BLaER1 (cell line): ENCODE measurements at regions not wholly inside any gene's neighbourhood (a gene's known extent, or its start where the extent isn't known, plus 50 kb on each side); places are given as distances from the start of the nearest gene placed in this dataset.

Source experiments
- H3K27ac ChIP-seq: shearing (Covaris generic); formaldehyde crosslinking; 2 replicates; pipeline ENCODE4 v1.8.1; 2022
- H3K27me3 ChIP-seq: shearing (Covaris generic); formaldehyde crosslinking; 2 replicates; pipeline ENCODE4 v1.8.1; 2022
- H3K36me3 ChIP-seq: shearing (Covaris generic); formaldehyde crosslinking; 2 replicates; pipeline ENCODE4 v1.8.1; 2022
- H3K4me1 ChIP-seq: shearing (Covaris generic); formaldehyde crosslinking; 2 replicates; pipeline ENCODE4 v1.8.1; 2022
- H3K4me2 ChIP-seq: shearing (Covaris generic); formaldehyde crosslinking; 2 replicates; pipeline ENCODE4 v1.8.1; 2022
- H3K4me3 ChIP-seq: shearing (Covaris generic); formaldehyde crosslinking; 2 replicates; pipeline ENCODE4 v1.8.1; 2022
- H3K9ac ChIP-seq: shearing (Covaris generic); formaldehyde crosslinking; 2 replicates; pipeline ENCODE4 v1.8.1; 2022
- H3K9me3 ChIP-seq: shearing (Covaris generic); formaldehyde crosslinking; 2 replicates; pipeline ENCODE4 v1.8.1; 2022
- H4K20me1 ChIP-seq: shearing (Covaris generic); formaldehyde crosslinking; 2 replicates; pipeline ENCODE4 v1.8.1; 2022
- Cebpa-rat ChIP-seq: shearing (Covaris generic); IDR thresholded peaks from 2 replicates; pipeline ENCODE4 v1.8.1; 2022

DNA sequence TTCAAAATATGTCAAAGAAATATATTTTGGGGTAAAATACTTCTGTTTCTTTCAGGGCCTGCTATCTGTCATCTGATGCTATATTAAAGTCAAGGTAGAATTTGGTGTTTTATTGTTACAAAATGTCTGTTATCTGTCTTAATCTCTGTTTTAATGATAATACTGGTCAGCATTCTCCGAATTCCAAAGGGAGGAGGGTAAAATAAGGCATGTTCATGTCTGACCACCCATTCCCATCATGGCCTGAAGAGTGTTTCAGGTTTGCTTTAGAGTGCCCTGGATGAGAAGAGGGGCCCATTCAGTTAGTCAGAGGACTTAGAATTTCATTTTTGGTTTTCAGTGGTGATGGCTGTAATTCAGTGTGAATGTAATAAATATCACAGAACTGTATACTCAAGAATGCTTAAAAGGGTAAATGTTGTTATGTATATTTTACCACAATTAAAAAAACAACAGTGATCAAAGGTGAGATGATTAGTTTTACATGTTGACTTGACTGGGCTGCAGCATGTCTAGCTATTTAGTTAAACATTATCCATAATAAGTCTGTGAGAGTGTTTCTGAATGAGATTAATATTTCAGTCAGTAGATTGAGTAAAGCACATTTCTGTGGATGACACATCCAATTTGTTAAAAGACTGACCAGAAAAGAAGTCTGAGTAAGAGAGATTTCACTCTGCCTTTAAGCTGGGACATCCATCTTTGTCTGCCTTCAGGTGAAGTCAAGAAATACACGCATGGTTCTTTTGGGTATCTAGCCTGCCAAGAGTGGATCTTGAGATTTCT is 467.9 kb upstream of the SYT4 start:
- Histone ChIP-seq H4K20me1 (no peaks in the 10 kb centered on the region), H3K36me3 (no peaks in the 10 kb centered on the region), H3K9me3 (peaks cover 4% of the 10 kb centered on the region; the same call in 1 of the 2 replicates), H3K27me3 (no peaks in the 10 kb centered on the region), H3K27ac (no peak overlapping the region), H3K4me1 (no peaks in the 10 kb centered on the region), H3K9ac (no peak overlapping the region), H3K4me2 (no peak overlapping the region), H3K4me3 (no peak overlapping the region)
- TF ChIP-seq Cebpa-rat: no peak

DNA sequence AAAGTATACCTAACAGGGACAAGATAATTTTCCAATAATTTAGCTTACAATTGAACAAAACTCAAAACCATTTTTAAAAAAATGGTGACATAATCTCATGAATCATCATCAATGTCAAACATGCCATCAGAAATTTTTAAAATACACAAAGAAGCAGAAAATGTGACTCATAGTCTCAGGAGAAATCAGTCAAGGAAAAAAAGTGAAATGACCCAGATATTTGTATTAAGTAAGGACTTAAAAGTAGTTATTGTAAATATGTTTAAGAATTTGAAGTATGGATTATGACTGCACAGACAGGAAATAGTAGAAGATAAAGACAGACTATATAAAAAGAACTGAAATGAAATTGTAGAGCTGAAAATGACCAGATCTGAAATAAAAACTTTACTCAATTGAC is 473.9 kb upstream of the SYT4 start:
- H3K9me3 ChIP-seq: no peaks in the 10 kb centered on the region
- no peak overlapping the region for H3K4me3 ChIP-seq
- H3K27me3 ChIP-seq: no peaks in the 10 kb centered on the region
- H4K20me1 ChIP-seq: no peaks in the 10 kb centered on the region
- H3K9ac ChIP-seq: no peak overlapping the region
- H3K27ac ChIP-seq: no peak overlapping the region
- H3K4me1 ChIP-seq: no peaks in the 10 kb centered on the region
- no peak for TF ChIP-seq Cebpa-rat
- no peak overlapping the region for H3K4me2 ChIP-seq
- H3K36me3 ChIP-seq: no peaks in the 10 kb centered on the region

DNA sequence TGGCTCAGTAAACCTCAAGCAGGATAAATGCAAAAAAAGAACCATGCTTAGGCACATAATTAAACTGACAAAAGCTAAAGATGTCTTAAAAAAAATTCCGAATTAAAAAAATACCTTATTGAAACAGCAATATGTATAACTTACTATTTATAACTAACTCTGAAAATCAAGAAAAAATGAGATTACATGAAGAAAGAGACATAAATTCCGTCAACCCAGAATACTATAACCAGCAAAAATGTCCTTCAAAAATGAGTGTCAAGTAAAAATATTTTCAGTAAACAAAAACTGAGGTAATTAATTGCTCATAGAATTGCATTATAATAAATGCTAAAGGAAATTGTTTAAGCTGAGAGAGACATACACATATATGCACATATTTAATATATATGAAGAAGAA is 474.5 kb upstream of the SYT4 start:
- no peak overlapping the region for H3K4me2 ChIP-seq
- no peak overlapping the region for H3K9ac ChIP-seq
- no peak overlapping the region for H3K27ac ChIP-seq
- no peak overlapping the region for H3K4me3 ChIP-seq
- no peaks in the 10 kb centered on the region for H4K20me1 ChIP-seq
- no peak for TF ChIP-seq Cebpa-rat
- H3K27me3 ChIP-seq: no peaks in the 10 kb centered on the region
- H3K4me1 ChIP-seq: no peaks in the 10 kb centered on the region
- H3K9me3 ChIP-seq: no peaks in the 10 kb centered on the region
- no peaks in the 10 kb centered on the region for H3K36me3 ChIP-seq

DNA sequence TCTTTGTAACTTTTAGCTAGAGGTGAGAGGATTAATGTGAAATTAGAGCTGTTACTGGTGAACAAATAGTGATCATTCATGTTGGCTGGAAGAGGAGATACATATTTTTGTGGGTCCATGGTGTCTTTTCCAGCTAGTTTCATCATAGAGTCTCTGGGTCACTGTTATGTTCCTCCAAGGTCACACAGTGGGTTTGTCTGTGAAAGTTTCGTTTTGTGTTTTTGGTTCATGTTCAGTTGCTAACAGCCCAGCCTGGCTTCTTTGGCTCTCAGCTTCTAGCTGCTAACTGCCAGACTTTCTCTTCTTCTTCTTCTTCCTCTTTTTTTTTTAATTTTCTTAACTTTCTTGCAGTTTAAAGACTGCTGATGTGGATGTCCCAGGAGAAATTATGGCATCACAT is 480.0 kb upstream of the SYT4 start:
- H3K9me3 ChIP-seq: no peaks in the 10 kb centered on the region
- TF ChIP-seq Cebpa-rat: no peak
- no peaks in the 10 kb centered on the region for H3K27me3 ChIP-seq
- no peaks in the 10 kb centered on the region for H3K36me3 ChIP-seq
- no peak overlapping the region for H3K4me3 ChIP-seq
- no peaks in the 10 kb centered on the region for H3K4me1 ChIP-seq
- H3K9ac ChIP-seq: no peak overlapping the region
- no peak overlapping the region for H3K4me2 ChIP-seq
- H4K20me1 ChIP-seq: no peaks in the 10 kb centered on the region
- no peak overlapping the region for H3K27ac ChIP-seq

DNA sequence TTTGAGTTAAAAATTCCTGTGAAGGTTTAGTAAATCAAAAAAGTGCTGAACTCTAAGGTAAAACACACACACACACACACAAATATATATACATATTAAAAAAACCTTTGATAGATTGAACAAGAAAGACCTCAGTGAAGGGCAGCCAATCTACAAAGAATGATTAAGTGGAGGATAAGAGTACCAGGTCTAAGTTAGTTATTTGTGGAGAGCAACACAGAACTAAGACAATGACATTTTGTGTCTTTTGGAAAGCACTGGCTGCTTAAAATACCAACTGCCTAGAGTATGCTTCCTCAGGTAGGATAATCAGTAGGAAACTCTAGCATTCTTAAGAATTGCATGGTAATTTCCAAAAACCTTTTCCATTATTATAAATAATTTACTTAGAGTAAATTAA is 481.4 kb upstream of the SYT4 start:
- no peak overlapping the region for H3K27ac ChIP-seq
- no peaks in the 10 kb centered on the region for H3K9me3 ChIP-seq
- no peak for TF ChIP-seq Cebpa-rat

DNA sequence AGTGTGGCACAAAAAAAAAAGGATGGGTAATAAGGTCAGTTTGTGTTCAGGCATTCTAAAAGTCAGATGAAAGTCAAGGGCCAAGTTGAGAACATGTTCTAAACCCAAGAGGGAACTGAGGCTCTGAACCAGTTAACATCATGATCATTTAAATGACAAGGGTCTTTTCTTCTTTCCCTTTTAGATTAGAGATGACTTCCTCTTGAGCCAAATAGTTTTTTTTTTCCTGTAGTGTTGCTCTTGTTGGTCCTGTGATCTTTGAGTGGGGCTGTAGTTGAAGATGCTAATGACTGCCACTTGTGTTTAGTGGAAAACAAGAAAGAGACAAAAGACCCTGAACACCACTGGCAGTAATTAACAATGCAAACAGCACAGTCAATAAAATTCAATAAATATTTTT is 482.7 kb upstream of the SYT4 start:
- Histone ChIP-seq H3K4me3 (no peak overlapping the region), H3K27me3 (no peaks in the 10 kb centered on the region), H3K4me2 (no peak overlapping the region), H3K36me3 (no peaks in the 10 kb centered on the region), H3K27ac (no peak overlapping the region), H3K4me1 (no peaks in the 10 kb centered on the region), H3K9me3 (no peaks in the 10 kb centered on the region), H4K20me1 (no peaks in the 10 kb centered on the region), H3K9ac (no peak overlapping the region)
- TF ChIP-seq Cebpa-rat: no peak

More for the DNA sequence above, 481.4 kb upstream of the SYT4 start:
- Histone ChIP-seq H3K4me2 (no peak overlapping the region), H4K20me1 (no peaks in the 10 kb centered on the region), H3K36me3 (no peaks in the 10 kb centered on the region), H3K4me3 (no peak overlapping the region), H3K9ac (no peak overlapping the region), H3K27me3 (no peaks in the 10 kb centered on the region), H3K4me1 (no peaks in the 10 kb centered on the region)

DNA sequence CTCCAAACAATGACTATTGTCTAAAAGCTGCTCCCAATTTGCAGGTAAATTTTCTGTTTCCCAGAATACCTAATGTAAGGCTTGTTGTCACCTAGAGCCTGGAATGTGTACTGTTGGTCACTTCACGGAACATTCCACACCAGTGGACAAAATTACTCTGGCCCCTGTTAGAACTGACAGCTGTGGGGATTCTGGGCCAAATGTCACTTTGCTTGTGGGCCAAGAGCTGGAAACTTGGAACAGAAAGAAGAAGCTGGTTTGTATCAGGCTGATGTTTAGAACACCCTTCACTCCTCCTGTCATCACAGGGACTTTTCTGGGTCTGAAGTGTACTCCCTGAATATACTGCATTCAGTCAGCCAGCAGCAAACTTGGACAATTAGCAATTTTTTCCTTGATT is 495.6 kb upstream of the SYT4 start:
- no peak for TF ChIP-seq Cebpa-rat
- H3K4me2 ChIP-seq: no peak overlapping the region

DNA sequence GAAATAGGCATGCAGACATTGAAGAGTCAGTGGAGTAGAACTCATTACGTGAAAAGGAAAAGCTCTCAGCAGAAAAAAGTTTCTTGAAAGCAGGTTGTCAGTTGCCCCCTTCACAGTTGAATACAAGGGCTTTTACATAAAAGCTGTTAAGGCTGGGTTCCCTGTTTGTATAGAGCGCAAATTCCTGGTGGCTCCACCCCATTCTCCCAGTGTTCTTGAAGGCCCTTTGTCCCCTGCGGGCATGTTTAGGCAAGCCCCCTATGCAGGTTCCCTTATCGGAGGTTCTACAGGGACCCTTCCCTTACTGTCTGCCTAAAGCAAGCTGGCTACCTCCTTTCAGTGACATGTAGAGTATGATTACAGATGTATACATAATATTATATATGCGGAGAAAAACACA is 497.2 kb upstream of the SYT4 start:
- H3K4me1 ChIP-seq: no peaks in the 10 kb centered on the region
- no peak overlapping the region for H3K9ac ChIP-seq
- H3K4me2 ChIP-seq: no peak overlapping the region
- no peaks in the 10 kb centered on the region for H3K27me3 ChIP-seq
- H3K9me3 ChIP-seq: no peaks in the 10 kb centered on the region
- no peak for TF ChIP-seq Cebpa-rat
- H3K4me3 ChIP-seq: no peak overlapping the region
- no peaks in the 10 kb centered on the region for H4K20me1 ChIP-seq
- H3K36me3 ChIP-seq: no peaks in the 10 kb centered on the region
- no peak overlapping the region for H3K27ac ChIP-seq

More for the DNA sequence above, 495.6 kb upstream of the SYT4 start:
- Histone ChIP-seq H4K20me1 (no peaks in the 10 kb centered on the region), H3K9ac (no peak overlapping the region), H3K9me3 (no peaks in the 10 kb centered on the region), H3K36me3 (no peaks in the 10 kb centered on the region), H3K4me3 (no peak overlapping the region), H3K4me1 (no peaks in the 10 kb centered on the region), H3K27ac (no peak overlapping the region), H3K27me3 (no peaks in the 10 kb centered on the region)

DNA sequence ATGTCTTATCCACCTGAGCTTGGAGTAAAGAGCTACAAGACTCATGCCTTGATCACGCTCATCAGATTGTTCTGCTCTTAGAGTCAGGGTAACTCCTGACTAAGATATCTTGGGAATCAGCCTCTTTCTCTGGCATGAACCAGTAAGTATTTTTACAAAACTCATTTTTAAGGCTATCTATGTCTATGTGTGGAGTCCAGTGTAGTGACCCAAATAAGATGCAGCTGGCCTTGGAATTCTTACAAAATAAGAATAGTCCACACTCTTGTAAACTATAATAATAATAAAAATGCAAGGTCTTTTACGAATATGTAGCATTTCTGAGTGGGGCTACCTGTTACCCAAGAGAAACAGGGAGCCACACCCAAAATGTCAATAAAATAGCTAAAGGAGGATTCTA is 498.3 kb upstream of the SYT4 start:
- Histone ChIP-seq H3K4me3 (no peak overlapping the region), H3K9ac (no peak overlapping the region), H3K27ac (no peak overlapping the region), H3K4me2 (no peak overlapping the region), H4K20me1 (no peaks in the 10 kb centered on the region), H3K9me3 (no peaks in the 10 kb centered on the region), H3K27me3 (no peaks in the 10 kb centered on the region), H3K36me3 (no peaks in the 10 kb centered on the region), H3K4me1 (no peaks in the 10 kb centered on the region)
- no peak for TF ChIP-seq Cebpa-rat

DNA sequence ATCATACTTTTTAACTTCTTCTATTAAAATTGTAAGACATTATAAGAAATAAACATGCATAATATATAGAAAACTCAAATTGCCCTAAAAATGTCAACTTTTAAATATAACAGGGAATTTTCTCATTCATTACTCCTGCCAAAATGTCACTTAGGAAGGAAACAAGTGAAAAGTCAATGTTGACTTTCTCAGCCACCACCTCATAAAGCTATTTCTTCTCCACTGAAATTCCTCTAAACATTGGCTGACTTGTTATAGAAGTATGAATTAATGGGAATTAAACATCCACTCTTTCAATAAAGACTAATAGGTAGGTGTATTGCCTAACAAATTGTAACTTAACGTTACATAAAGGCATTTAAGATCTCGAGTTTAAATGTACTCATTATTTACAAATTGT is 499.7 kb upstream of the SYT4 start:
- H3K27me3 ChIP-seq: no peaks in the 10 kb centered on the region
- H3K36me3 ChIP-seq: no peaks in the 10 kb centered on the region
- H4K20me1 ChIP-seq: no peaks in the 10 kb centered on the region
- H3K4me2 ChIP-seq: no peak overlapping the region
- no peak for TF ChIP-seq Cebpa-rat
- no peak overlapping the region for H3K4me3 ChIP-seq
- no peak overlapping the region for H3K27ac ChIP-seq
- no peaks in the 10 kb centered on the region for H3K9me3 ChIP-seq
- no peaks in the 10 kb centered on the region for H3K4me1 ChIP-seq
- no peak overlapping the region for H3K9ac ChIP-seq
